NCI-H510A (cell line): ENCODE measurements at regions not wholly inside any gene's neighbourhood (a gene's known extent, or its start where the extent isn't known, plus 50 kb on each side); places are given as distances from the start of the nearest gene placed in this dataset.

Experiments used
- DNase-seq: peaks from one replicate; lab custom pipeline; 2025; lab: John Stamatoyannopoulos, UW

GRCh38 chr5:33210978-33211377, 229.8 kb upstream of the TARS1 start:
- no peak for DNase-seq

DNA sequence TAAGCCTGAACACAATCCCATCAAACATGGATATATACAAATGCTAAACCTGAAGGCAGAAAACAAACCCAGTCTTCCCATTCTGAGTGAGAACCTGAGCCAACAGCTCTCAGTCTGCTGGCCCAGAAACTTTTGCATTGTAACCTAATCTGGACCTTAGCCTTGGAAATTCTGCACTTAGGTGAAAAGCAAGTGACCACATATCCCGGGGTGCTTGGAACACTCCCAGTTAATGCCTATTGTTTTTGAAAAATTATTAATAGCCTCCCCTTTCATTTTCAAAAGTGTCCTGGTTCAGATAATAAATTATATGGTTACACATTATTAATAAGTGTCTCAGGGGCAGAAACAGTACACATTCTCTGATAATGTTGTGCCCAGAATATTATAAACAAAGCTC, 228.3 kb upstream of the TARS1 start:
- no peak for DNase-seq

DNA sequence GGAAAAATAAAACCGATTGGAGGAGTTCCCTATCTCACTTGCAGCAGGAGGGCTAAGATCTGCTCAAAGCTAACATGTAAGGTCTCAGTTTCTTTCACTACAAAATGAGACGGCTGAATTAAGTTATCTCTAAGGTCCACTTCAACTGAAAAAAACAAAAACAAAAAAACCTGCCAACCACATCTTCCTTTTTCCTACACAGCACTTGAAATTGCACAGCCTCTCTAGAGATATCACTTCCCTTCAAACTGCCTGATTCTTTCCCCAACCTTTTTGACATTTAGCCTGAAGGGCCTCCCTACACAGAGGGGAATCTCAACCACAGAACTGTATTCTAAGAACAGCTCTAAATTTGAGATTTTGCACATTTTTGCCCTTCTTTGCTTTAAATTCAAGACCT, 227.9 kb upstream of the TARS1 start:
- no peak for DNase-seq

DNA sequence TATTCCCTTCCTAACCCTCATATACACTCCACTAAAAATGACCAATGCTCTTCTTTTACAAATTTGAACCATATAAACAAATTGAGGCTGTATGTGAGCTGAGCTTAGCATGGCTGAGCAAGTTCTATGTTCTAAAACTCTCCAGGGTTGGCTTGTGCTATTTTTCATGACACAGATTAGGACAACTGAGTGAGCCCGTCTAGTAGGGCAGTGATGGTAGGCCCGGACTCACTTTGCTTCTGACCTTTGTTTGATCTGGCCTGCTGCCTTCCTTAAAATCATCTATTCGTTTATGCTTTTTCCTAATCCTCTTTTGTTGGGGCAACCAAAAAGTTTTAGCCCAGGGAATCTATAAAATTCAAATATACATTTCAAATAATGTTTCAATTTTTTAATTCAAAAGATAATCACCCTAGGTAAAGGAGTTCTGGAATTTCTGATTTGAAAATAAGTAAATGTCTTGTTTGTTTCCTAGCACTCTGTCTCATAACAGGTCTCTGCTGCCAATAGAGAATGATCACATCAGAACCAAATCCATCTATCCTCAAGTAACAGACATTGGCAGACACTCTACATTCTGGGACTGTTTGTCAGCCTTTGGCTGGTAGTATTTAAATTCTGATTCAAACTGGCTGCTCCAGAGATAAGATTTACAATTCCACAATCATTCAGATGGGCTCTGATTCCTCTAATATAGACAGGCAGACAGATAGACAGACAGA, 217.0 kb upstream of the TARS1 start:
- DNase-seq = no peak

DNA sequence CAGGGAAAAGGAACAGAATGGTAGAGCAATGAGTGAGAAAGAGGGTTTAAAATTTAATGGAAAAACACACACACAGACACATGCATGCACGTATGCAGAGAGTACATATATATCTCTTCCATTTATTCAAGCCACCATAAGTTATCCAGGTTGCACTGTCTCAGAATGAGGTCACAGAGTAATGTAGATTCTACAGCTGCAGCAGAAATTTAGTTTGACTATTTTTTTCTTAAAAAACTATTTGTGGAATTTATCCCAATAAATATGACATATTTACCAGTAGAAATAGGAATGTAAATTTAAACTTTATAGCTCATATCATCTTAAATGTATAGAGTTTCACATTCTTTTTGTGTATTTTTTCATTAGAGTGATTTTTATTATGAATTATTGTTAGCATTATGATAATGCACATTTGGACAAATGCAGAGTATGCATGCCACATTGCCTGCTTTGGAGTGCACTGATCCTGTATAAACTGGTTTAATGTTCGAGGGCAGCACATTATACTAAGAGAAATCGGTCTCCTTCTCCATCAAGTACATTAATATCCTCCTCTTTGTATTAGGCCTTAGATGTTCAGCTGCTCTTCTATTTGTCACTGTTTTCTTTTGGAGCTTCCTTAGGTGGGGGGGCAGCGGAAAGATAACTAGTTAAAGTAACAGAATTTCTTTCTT, 216.3 kb upstream of the TARS1 start:
- no peak for DNase-seq

GRCh38 chr5:33227247-33227646, 213.5 kb upstream of the TARS1 start:
- no peak for DNase-seq

GRCh38 chr5:33227746-33228145, 213.0 kb upstream of the TARS1 start:
- no peak for DNase-seq

DNA sequence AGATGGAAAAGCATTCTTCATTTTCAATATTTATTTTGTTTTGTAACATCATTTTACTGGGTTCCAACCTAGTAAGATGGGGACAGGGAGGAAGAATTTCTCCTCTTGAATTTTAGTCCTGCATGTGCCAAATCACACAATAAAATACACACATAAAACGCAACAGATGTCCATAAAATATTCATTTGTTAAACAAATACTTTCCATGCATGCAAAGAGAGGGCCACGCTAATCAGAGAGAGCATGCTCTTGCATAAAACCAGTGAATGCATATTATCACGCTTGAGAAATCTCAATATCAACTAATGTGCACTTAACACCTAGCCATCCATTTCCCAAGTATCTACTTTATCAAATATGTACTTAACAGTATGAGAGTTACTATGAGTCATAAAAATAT, 212.6 kb upstream of the TARS1 start:
- no peak for DNase-seq

- DNase-seq = no peak
These were observed 211.5 kb upstream of the TARS1 start for GRCh38 chr5:33229216-33229615.

DNA sequence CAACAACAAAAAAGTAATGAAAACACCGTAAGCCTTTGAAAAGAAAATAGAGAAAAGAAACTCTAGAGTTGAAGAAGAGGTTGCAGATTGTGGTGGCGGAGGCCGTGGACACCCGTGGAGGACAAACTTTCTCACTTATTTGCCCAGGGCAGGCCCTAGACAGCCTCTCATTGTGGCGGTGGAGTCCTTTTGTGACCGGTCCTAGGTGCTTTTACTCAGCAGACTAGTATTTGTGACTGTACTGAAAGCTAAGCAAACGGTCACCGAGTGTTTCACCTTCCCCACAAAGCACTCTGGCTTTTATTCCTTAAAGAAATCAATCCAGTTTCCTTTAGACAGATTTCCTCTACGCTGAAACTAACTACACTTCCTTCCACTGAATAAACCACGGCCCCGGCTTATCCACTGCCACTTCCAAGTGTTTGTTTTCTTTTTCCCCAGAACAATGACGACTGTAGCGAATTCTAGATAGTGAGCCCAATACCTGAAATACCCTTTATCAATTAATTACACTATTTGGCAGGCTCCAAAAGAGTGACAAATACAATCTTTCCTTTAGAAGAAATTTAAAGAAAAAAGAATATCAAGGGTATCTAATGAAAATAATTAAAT, 210.2 kb upstream of the TARS1 start:
- DNase-seq = no peak

DNA sequence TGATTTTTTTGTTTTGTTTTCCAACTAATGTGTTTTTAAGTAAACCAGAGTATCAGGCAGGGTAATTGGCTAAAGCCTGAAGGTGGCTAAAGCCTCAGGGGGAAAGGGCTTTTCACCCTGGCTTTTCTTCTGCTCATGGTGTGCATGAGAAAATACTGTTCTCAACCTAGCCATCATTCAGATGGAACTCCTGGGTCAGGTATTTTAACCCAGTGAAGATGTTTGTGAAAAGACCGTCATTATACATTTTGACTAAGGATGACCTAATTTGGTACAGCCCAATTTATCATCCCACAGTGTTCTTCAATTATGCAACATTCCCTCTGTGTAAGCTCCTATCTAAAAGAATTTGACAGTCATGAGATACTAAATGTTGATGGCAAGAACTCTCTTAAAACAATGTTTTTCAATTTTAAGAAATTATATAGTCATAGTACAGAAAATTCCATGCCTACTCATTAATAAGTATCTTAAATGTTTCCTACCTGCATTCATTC, 209.5 kb upstream of the TARS1 start:
- no peak for DNase-seq

DNA sequence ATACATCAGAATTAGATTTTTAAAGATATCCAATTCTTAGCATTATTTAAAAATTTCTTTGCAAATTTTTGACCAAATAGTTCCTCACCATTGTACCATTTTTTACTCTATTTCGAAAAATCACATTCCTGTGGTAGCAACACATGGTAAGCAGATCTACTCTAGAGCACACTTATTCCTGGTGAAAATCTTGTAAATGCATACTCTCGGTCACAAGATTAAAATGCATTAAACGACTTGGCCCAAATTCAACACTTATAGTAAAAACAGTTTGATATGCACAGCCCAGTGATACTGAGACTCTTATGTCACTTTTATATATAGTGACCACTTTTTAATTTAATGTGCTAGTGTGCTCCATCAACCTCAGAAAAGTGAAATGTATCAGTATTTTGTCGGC, 208.8 kb upstream of the TARS1 start:
- no peak for DNase-seq

DNA sequence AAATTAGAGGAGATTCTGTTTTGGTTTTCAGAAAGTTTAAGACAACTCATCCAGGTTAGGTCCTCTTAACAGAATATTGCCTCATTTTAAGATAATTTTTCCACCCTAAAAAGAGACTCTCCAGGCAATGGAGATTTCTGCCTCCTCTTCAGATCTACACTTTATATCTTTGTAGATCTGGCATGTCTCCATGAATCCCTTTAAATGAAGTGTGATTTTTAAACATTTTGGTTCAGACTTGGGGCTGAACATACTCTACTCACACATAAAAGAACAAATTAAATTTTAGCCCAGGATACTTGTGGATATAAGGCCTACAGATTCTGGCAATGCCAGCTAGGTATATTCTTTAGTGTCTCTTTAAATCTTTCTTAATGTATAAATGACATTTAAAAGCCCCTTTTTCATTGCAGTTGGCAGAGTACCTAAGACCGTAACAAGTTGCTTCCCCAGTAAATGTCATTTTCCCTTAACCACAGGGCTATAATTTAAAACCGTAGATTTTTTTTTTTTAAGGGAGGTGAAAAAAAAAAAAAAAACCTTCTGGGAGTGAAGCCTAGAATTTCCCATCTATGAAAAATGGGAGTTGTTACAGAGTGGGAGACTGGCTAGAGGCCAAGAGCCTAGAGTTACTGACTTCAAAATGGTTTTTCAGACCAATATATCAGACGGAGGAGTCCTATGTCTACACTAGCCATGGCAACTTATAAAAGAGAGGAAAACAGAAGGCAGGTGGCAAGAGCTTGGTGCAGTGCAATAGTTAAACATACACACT, 207.8 kb upstream of the TARS1 start:
- DNase-seq = no peak

GRCh38 chr5:33235304-33235703, 205.5 kb upstream of the TARS1 start:
- no peak for DNase-seq

- DNase-seq = no peak
These were observed 204.9 kb upstream of the TARS1 start for GRCh38 chr5:33235824-33236223.

GRCh38 chr5:33237471-33237870, 203.3 kb upstream of the TARS1 start:
- DNase-seq = no peak

DNA sequence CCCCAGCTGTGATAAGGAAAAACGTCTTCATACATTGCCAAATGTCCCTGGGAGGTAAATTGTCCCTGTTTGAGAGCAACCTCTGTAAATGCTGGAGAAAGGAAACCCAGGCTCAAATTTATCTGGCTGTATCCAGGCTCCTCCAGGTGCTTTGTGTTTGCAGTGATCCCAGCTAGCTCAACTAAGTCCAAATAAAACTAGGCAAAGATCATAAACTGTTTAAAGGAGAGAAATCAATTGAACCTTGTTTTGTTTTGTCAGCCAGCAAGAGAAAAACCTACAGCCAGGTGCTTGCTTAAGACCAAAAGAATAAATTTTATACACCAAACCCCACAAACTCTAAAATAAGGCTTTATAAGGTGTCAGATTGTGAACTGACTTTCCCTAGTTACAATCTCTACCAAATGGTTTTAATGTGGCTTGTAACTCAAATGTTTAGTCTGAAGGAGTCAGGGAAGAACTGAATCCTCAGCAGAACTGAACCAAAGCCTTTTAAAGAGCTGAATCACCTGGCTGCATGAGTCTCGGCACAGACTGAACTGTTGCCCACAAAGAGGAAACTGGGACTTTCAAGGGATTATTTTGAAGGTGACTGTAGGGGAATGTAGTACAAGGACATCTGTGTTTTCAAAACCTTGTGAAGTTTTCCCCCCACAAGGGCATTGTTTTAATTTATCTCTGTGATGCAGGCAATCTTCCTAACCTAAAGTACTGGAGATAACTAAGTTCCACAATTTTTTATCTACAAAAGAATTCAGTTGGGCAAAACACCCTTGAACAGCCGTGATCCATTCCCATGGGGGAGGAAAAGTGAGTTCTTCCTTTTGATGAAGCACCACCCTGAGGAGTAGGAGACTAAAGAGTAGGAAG, 201.7 kb upstream of the TARS1 start:
- no peak for DNase-seq

DNA sequence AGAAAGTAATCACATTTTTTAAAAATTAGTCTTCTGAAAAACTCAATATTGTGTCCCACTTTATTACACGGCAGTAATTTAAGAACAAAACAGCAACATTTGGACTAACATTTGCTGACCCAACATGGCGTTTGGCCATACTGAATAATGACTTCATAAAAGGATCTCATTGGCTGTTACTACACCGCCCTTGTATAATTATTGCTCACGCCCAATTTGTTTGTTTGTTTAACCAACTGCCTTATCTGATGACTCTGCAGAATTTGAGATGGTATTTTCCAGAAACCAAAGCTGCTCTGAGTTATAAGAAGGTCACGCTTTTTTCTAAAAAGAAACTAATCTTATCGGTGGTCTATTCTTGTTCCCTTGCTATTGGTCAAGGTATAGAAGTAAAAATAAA, 200.2 kb upstream of the TARS1 start:
- DNase-seq = no peak

DNA sequence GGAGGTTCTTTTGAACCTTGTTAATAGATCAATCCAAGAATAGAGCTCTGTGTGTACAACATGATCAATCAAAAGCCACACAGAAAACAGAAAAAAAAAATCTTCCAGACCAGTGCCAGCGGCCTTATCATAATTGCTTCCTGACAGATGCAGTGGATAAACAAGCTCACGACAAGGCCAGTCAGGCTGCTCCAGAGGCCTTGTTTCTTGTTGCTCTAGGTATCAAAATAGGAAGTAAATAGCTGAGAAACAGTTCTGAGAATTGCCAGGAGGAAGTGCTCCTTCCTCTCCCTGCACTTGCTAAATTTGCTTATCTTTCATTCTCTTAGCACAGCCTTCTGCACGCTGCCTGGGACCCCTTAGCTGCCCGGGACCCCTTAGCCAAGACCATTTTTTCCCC, 199.0 kb upstream of the TARS1 start:
- no peak for DNase-seq

- no peak for DNase-seq
These were observed 198.5 kb upstream of the TARS1 start for GRCh38 chr5:33242277-33242676.

GRCh38 chr5:33244441-33245150, 196.2 kb upstream of the TARS1 start:
- no peak for DNase-seq
